ENCODE measurements at regions not wholly inside any gene's neighbourhood (a gene's known extent, or its start where the extent isn't known, plus 50 kb on each side); places are given as distances from the start of the nearest gene placed in this dataset.
"Not testable (repeated sequence)": the region's sequence is repeated elsewhere in the genome, so short reads cannot be mapped to it uniquely, and the experiment has no call there.

- intact Hi-C loops (cut with DNase I; ENCODE audit: low total_unique reads): no loop called here
- H3K36me3 ChIP-seq: no peaks in the 10 kb centered on the region
- no peak for TF ChIP-seq POLR2AphosphoS5 (IDR thresholded peaks at IDR 0.05)
- TF ChIP-seq POLR2A (IDR thresholded peaks at IDR 0.05): no peak
- TF ChIP-seq, protein P1, sequence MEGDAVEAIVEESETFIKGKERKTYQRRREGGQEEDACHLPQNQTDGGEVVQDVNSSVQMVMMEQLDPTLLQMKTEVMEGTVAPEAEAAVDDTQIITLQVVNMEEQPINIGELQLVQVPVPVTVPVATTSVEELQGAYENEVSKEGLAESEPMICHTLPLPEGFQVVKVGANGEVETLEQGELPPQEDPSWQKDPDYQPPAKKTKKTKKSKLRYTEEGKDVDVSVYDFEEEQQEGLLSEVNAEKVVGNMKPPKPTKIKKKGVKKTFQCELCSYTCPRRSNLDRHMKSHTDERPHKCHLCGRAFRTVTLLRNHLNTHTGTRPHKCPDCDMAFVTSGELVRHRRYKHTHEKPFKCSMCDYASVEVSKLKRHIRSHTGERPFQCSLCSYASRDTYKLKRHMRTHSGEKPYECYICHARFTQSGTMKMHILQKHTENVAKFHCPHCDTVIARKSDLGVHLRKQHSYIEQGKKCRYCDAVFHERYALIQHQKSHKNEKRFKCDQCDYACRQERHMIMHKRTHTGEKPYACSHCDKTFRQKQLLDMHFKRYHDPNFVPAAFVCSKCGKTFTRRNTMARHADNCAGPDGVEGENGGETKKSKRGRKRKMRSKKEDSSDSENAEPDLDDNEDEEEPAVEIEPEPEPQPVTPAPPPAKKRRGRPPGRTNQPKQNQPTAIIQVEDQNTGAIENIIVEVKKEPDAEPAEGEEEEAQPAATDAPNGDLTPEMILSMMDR (IDR thresholded peaks at IDR 0.05): no peak
- DNase-seq (ENCODE audit: low spot score in 2 of 2): peak; percentile 51 to 68
- peaks cover 9 to 36% of the 10 kb centered on the region in 2 donors for H3K4me1 ChIP-seq
- no peaks in the 10 kb centered on the region for H3K27me3 ChIP-seq
- H3K9me3 ChIP-seq: no peaks in the 10 kb centered on the region
- peak overlapping the region; percentile 35 to 79 for H3K27ac ChIP-seq
- no peak overlapping the region for H3K4me3 ChIP-seq
Measured at GRCh38 chr6:44039191-44039719, 88.0 kb downstream of the MRPL14 start.

GRCh38 chr6:44038543-44039065 is 88.6 kb downstream of the MRPL14 start:
- H3K9me3 ChIP-seq: no peaks in the 10 kb centered on the region
- DNase-seq (ENCODE audit: low spot score in 2 of 2): peak in 1 of 2 donors; percentile 48
- H3K4me3 ChIP-seq: no peak overlapping the region
- H3K36me3 ChIP-seq: no peaks in the 10 kb centered on the region
- peak overlapping the region; percentile 35 to 79 for H3K27ac ChIP-seq
- intact Hi-C loops (cut with DNase I; ENCODE audit: low total_unique reads): no loop called here
- no peaks in the 10 kb centered on the region for H3K27me3 ChIP-seq
- H3K4me1 ChIP-seq: peaks cover 9 to 31% of the 10 kb centered on the region in 2 donors
- no peak for TF ChIP-seq POLR2A (IDR thresholded peaks at IDR 0.05)

DNA sequence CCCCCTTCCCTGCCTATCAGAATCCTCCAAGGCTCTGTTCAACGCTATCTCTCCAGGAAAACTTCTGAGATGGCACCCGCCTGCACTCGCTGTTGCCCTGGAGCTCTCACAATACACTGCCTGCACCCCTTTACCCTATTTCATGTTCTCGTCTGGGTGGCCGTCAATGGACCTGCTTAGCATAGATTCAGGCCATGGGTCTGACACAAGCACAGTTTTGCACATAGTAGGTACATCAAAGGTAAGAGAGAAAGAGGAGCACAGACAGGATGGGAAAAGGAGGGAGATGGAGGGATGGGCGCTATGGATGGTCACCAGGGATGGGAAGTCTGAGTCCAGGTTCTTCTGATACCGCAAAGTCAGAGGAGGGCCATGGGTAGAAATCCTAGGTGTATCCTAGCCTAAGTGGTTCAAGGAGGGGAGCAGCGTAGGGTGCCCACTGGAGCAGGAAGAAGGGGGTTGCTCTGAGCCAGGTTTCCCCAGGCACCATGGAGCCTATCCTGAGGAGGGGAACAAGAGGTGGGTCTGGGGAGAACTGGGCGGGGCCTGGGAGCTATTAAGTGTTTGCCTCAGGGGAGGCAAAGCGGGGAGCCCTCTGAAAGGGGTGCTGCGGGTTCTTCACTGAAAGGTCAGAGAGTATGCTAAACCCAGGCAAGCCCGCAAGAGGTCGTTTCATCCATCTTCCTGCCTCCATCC is 89.3 kb downstream of the MRPL14 start:
- TF ChIP-seq, protein P1 (IDR thresholded peaks at IDR 0.05): no peak
- TF ChIP-seq POLR2AphosphoS5 (IDR thresholded peaks at IDR 0.05) (no peak), POLR2A (IDR thresholded peaks at IDR 0.05) (no peak)
- no peaks in the 10 kb centered on the region for H3K27me3 ChIP-seq
- peaks cover 5 to 26% of the 10 kb centered on the region in 2 donors for H3K4me1 ChIP-seq
- H3K27ac ChIP-seq: no peak overlapping the region
- no peaks in the 10 kb centered on the region for H3K9me3 ChIP-seq
- H3K36me3 ChIP-seq: no peaks in the 10 kb centered on the region
- intact Hi-C loops (cut with DNase I; ENCODE audit: low total_unique reads): no loop called here
- no peak for DNase-seq (ENCODE audit: low spot score in 2 of 2)
- H3K4me3 ChIP-seq: no peak overlapping the region

GRCh38 chr6:44037276-44037675 is 90.0 kb downstream of the MRPL14 start:
- H3K27me3 ChIP-seq; DNase-seq (ENCODE audit: low spot score in 2 of 2); H3K36me3 ChIP-seq; H3K4me3 ChIP-seq; intact Hi-C loops (cut with DNase I; ENCODE audit: low total_unique reads); H3K9me3 ChIP-seq; H3K27ac ChIP-seq: not testable (repeated sequence)
- peaks cover 0 to 26% of the 10 kb centered on the region in 2 donors for H3K4me1 ChIP-seq

- TF ChIP-seq POLR2AphosphoS5 (IDR thresholded peaks at IDR 0.05): no peak
- no peak for TF ChIP-seq POLR2A (IDR thresholded peaks at IDR 0.05)
- TF ChIP-seq, protein P1 (IDR thresholded peaks at IDR 0.05): no peak
- H3K27me3 ChIP-seq: no peaks in the 10 kb centered on the region
- no peak for DNase-seq (ENCODE audit: low spot score in 2 of 2)
- H3K27ac ChIP-seq: peak overlapping the region in 1 of 2 donors; percentile 72
- no peak overlapping the region for H3K4me3 ChIP-seq
- peaks cover 0 to 24% of the 10 kb centered on the region in 2 donors for H3K4me1 ChIP-seq
- no peaks in the 10 kb centered on the region for H3K36me3 ChIP-seq
- intact Hi-C loops (cut with DNase I; ENCODE audit: low total_unique reads): no loop called here
- H3K9me3 ChIP-seq: no peaks in the 10 kb centered on the region
Measured at GRCh38 chr6:44036699-44037101, 90.6 kb downstream of the MRPL14 start.

DNA sequence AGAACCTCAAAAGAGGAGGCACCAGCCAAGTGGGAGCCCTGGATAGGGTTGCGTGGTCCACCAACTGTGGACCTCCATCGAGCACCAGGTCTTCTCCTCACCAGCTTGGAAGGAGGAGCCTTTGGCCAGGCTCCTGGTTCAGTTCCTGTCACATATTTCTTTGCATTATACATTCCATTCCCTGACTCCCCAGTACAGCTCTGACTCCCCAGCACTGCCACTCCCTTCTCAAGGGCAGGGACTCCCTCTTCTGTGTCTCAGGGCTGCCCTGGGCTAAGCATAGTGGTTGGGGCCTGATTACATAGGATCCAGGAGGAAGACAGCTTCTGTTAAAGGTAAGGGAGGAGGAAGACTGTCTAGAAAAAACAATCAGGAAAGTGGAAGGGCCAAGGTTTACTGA is 91.1 kb downstream of the MRPL14 start:
- no peaks in the 10 kb centered on the region for H3K36me3 ChIP-seq
- H3K4me3 ChIP-seq: no peak overlapping the region
- intact Hi-C loops (cut with DNase I; ENCODE audit: low total_unique reads): no loop called here
- H3K27ac ChIP-seq: peak overlapping the region; percentile 52 to 72
- H3K27me3 ChIP-seq: no peaks in the 10 kb centered on the region
- no peak for DNase-seq (ENCODE audit: low spot score in 2 of 2)
- no peaks in the 10 kb centered on the region for H3K9me3 ChIP-seq
- TF ChIP-seq POLR2A (IDR thresholded peaks at IDR 0.05) (no peak), POLR2AphosphoS5 (IDR thresholded peaks at IDR 0.05) (no peak)
- TF ChIP-seq, protein P1 (IDR thresholded peaks at IDR 0.05): no peak
- H3K4me1 ChIP-seq: peaks cover 0 to 19% of the 10 kb centered on the region in 2 donors

All from breast epithelium (tissue), 4 donors.